Right lobe of liver (tissue), 4 donors: ENCODE measurements at regions not wholly inside any gene's neighbourhood (a gene's known extent, or its start where the extent isn't known, plus 50 kb on each side); places are given as distances from the start of the nearest gene placed in this dataset.

Source experiments
- CTCF ChIP-seq, 4 donors: fragments of 200-600 bp in 3 of 4; fragments of 450-650 bp in 1 of 4; IDR thresholded peaks; one replicate each; pipeline versions ENCODE4 v1.5.1 to v1.8.0; 2016 to 2022; ENCODE audit warnings: antibody characterized with exemption in 4 of 4, mild to moderate bottlenecking in 2 of 4
- POLR2A ChIP-seq: fragments of 450-650 bp; IDR thresholded peaks from one replicate; pipeline ENCODE4 v1.6.1; 2017; ENCODE audit warnings: antibody characterized with exemption, mild to moderate bottlenecking
- donor health status: DM: no; HTN: no; CAD: no.
- donor health status: DM: no; HTN: no; CAD: no.
- donor health status: DM: no; HTN: yes; CAD: no.

DNA sequence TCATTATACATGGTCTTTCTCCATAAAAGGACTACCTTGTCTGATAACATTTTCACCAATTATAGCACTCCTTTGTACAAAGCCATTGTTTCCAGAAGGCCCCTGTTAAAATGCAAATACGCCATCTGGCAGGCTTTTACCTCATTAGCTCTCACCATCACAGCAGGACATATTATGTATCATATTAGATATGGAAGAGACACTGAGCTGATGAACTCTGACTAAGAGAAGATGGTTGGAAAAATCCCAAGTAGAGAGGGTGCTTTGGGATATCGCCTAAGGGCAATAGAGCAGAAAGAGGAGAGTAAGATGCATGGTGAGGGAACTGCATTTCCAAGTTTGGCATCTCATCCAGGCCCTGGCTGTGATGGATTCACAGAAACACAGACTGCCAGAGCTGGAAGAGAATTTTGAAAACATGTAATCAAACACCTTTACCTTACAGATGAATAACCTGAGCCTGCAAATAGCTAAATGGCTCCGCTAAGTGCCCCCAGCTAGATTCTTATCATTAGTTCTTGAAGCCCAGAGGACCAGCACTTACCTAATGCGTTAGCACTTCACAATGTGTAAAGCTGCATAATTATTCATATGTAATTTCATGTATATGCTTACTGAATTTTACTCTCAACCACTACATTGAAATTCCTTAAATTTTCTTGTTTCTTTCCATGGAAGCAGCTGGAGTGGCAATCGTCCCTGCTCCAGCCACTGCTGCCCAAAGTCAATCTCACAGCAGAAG, 393.6 kb upstream of the IZUMO3 start:
- no peak for TF ChIP-seq CTCF (IDR thresholded peaks at IDR 0.05)
- no peak for TF ChIP-seq POLR2A
